ENCODE measurements at regions not wholly inside any gene's neighbourhood (a gene's known extent, or its start where the extent isn't known, plus 50 kb on each side); places are given as distances from the start of the nearest gene placed in this dataset.

GRCh38 chr10:56139405-56139804 is 221.7 kb downstream of the ZWINT start:
- TF ChIP-seq, protein P1, sequence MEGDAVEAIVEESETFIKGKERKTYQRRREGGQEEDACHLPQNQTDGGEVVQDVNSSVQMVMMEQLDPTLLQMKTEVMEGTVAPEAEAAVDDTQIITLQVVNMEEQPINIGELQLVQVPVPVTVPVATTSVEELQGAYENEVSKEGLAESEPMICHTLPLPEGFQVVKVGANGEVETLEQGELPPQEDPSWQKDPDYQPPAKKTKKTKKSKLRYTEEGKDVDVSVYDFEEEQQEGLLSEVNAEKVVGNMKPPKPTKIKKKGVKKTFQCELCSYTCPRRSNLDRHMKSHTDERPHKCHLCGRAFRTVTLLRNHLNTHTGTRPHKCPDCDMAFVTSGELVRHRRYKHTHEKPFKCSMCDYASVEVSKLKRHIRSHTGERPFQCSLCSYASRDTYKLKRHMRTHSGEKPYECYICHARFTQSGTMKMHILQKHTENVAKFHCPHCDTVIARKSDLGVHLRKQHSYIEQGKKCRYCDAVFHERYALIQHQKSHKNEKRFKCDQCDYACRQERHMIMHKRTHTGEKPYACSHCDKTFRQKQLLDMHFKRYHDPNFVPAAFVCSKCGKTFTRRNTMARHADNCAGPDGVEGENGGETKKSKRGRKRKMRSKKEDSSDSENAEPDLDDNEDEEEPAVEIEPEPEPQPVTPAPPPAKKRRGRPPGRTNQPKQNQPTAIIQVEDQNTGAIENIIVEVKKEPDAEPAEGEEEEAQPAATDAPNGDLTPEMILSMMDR (IDR thresholded peaks at IDR 0.05; ENCODE audit: insufficient read depth, low read length) = no peak
- TF ChIP-seq POLR2AphosphoS5 (IDR thresholded peaks at IDR 0.05; ENCODE audit: low read depth) (no peak), GABPA (IDR thresholded peaks at IDR 0.05; ENCODE audit: low read depth) (no peak), SPI1 (IDR thresholded peaks at IDR 0.05; ENCODE audit: borderline replicate concordance, low read depth) (no peak)
- TF ChIP-seq, protein P2, sequence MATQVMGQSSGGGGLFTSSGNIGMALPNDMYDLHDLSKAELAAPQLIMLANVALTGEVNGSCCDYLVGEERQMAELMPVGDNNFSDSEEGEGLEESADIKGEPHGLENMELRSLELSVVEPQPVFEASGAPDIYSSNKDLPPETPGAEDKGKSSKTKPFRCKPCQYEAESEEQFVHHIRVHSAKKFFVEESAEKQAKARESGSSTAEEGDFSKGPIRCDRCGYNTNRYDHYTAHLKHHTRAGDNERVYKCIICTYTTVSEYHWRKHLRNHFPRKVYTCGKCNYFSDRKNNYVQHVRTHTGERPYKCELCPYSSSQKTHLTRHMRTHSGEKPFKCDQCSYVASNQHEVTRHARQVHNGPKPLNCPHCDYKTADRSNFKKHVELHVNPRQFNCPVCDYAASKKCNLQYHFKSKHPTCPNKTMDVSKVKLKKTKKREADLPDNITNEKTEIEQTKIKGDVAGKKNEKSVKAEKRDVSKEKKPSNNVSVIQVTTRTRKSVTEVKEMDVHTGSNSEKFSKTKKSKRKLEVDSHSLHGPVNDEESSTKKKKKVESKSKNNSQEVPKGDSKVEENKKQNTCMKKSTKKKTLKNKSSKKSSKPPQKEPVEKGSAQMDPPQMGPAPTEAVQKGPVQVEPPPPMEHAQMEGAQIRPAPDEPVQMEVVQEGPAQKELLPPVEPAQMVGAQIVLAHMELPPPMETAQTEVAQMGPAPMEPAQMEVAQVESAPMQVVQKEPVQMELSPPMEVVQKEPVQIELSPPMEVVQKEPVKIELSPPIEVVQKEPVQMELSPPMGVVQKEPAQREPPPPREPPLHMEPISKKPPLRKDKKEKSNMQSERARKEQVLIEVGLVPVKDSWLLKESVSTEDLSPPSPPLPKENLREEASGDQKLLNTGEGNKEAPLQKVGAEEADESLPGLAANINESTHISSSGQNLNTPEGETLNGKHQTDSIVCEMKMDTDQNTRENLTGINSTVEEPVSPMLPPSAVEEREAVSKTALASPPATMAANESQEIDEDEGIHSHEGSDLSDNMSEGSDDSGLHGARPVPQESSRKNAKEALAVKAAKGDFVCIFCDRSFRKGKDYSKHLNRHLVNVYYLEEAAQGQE (IDR thresholded peaks at IDR 0.05; ENCODE audit: insufficient replicate concordance, low read depth) = no peak

Measured in HL-60 (cell line).